ENCODE measurements at regions not wholly inside any gene's neighbourhood (a gene's known extent, or its start where the extent isn't known, plus 50 kb on each side); places are given as distances from the start of the nearest gene placed in this dataset.

DNA sequence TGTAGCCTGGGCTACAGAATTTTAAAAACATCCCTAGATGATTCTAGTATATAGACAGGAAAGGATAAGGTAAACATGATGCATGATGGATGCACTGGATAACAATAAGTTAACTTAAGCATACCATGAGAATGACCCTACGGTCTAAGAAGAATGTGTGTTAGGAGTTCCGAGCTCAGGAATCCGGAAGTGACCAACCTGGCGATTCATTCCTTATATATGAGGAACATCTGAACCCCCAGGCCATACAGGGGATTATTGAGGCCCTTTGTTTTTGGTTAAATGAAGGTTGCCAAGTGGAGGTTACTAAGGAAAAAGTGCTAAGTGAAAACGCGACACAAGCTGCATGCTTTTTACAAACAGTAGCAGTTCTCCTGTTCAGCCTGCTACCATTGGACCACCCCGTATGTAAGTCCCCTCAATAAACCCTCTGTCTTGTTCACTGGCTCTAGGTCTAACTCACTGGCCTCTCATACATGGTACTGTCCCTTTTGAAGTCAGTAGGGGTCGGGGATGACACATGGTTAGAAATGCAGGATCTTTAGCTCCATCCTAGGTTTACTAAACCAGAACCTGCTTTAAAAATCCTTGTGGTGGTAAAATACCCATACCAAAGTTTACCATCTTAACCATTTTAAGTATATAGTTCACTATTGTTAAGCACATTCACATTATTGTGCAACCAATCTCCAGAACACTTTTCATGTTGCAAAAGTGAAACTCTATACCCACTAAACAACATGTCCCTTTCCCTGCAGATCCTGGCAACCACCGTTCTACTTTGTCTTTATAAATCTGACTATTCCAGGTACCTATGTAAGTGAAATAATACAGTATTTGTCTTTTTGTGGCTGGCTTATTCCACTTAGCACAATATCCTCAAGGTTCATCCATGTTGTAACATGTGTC lies 111.0 kb upstream of the MAP4K3 start:
- no peak for TF ChIP-seq POLR2AphosphoS5 (IDR thresholded peaks at IDR 0.05; ENCODE audit: borderline replicate concordance, low read depth, low read length)
- TF ChIP-seq EZH2 (IDR thresholded peaks at IDR 0.05), result no peak
- TF ChIP-seq FOXP2 (optimal IDR thresholded peaks at IDR 0.05; ENCODE audit: control extremely low read depth, extremely low read length, insufficient read depth), result no peak
